GM12872 (cell line): ENCODE measurements at regions not wholly inside any gene's neighbourhood (a gene's known extent, or its start where the extent isn't known, plus 50 kb on each side); places are given as distances from the start of the nearest gene placed in this dataset.

Source experiments
- TF ChIP-seq, protein P1 (sequence below): IDR thresholded peaks from 3 replicates; pipeline ENCODE4 v1.5.1; 2011; ENCODE audit warnings: low read depth, mild to moderate bottlenecking, low read length, moderate library complexity; ENCODE audit not compliant: insufficient read depth

DNA sequence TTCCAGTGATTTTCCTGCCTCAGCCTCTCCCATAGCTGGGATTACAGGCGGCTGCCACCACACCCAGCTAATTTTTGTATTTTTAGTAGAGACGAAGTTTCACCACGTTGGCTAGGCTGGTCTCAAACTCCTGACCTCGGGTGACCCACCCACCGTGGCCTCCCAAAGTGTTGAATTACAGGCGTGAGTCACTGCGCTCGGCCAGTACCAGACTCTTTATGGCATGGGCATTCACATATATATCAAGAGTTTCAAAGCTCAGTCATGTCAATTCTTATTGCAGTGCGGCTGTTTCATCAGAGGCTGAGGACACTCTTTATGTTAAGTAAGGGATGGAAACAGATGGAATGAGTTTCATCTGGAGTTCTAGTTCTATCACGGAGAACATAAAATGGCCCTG, 315.2 kb upstream of the CDH6 start:
- TF ChIP-seq, protein P1, sequence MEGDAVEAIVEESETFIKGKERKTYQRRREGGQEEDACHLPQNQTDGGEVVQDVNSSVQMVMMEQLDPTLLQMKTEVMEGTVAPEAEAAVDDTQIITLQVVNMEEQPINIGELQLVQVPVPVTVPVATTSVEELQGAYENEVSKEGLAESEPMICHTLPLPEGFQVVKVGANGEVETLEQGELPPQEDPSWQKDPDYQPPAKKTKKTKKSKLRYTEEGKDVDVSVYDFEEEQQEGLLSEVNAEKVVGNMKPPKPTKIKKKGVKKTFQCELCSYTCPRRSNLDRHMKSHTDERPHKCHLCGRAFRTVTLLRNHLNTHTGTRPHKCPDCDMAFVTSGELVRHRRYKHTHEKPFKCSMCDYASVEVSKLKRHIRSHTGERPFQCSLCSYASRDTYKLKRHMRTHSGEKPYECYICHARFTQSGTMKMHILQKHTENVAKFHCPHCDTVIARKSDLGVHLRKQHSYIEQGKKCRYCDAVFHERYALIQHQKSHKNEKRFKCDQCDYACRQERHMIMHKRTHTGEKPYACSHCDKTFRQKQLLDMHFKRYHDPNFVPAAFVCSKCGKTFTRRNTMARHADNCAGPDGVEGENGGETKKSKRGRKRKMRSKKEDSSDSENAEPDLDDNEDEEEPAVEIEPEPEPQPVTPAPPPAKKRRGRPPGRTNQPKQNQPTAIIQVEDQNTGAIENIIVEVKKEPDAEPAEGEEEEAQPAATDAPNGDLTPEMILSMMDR = no peak

DNA sequence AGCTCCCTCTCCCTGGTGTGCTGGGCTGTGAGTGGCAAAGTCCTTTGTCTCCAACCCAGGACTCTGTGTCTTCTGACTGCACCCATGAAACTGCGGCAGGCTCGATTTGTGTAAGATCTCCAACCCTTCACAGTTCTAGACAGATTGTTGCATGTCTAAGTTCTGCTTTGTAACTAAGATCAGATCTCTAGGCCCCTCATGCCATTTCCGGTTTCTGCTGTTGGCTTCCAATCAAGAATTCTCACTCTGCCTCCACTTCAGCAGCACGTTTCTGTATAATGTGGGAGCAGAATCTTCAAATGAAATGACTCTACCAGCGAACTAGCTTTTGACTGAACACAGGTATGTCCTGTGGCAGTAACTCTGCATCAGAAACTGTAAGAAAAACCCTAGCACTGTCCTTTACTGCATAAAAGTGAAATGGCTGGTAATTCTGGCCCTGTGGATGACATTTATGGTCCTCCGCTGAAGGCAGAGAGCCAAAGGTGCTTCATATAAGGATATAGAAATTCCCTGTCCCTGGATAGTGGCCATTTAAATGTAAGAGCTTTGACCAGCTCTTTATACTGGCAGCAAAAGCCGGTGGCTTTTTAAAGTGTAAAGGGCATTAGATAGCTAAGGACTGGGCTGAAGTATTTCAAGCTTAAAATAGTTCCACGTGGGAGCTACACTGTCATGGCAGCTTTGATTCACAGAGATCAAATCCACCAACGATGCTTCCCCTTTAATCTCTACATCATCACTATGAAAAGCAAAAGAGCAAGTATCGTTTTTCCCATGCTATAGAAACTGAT, 319.0 kb upstream of the CDH6 start:
- TF ChIP-seq, protein P1 = no peak

- TF ChIP-seq, protein P1 = no peak
Measured at GRCh38 chr5:30871196-30871595, 322.3 kb upstream of the CDH6 start.

- TF ChIP-seq, protein P1 = no peak
Measured at GRCh38 chr5:30867711-30868110, 325.8 kb upstream of the CDH6 start.

DNA sequence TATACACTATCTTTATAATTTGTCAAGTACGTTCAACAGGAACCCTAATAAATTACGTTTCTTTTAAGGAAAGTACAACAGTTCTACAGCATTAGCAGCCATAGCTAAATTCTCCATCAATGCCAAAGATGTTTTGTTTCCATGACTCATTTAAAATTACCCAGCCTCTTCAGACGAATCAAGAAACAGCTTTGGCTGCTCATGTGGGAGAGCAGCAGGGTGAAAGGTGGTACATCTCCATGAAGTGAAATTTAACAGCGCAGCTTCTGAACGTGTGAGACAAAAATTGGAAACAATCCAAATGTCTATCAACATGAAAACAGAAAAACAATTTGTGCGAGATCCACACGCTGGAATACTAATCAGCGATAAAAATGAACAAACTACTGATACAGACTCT, 327.3 kb upstream of the CDH6 start:
- TF ChIP-seq, protein P1 = no peak

DNA sequence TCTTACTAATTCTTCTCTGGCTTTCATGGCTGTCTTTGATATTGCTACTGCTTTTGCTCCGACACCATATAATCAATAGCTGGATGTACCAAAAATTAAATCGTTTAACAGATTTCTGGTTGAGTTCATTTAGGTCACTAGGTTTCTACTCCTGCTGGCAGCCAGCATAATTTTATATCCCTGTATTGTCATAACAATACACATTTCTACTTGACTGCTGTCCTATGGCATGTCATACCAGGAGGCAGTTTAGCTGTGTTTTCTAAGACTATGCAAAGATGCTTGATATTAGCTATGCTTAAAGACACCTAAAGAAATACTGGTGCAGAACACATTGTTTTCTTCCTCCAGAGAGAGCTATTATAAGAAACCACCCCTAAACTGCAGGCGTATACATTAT, 337.2 kb upstream of the CDH6 start:
- TF ChIP-seq, protein P1 = no peak

- TF ChIP-seq, protein P1 = no peak
Measured at GRCh38 chr5:30853158-30853557, 340.3 kb upstream of the CDH6 start.
